ENCODE measurements at regions not wholly inside any gene's neighbourhood (a gene's known extent, or its start where the extent isn't known, plus 50 kb on each side); places are given as distances from the start of the nearest gene placed in this dataset.

GRCh38 chr1:195878478-195878877 is 729.8 kb downstream of the KCNT2 start:
- H3K36me3 Mint-ChIP-seq = no peaks in the 10 kb centered on the region
- intact Hi-C loops (cut with micrococcal nuclease) = no loop called here
- Histone ChIP-seq H3K36me3 (ENCODE audit: control insufficient read depth, insufficient read depth, low read length) (no peaks in the 10 kb centered on the region), H3K27ac (ENCODE audit: low read length) (no peak overlapping the region), H3K9me3 (ENCODE audit: control insufficient read depth, insufficient read depth, low read length) (no peaks in the 10 kb centered on the region), H3K4me3 (ENCODE audit: low read length) (no peak overlapping the region), H3K27me3 (ENCODE audit: control insufficient read depth, insufficient read depth, low read length) (no peaks in the 10 kb centered on the region), H3K4me1 (ENCODE audit: control insufficient read depth, insufficient read depth, low read length) (no peaks in the 10 kb centered on the region)
- no peaks in the 10 kb centered on the region for H3K4me1 Mint-ChIP-seq
- DNase-seq = no peak
- 85% methylated on average over 2 of the region's 2 CpGs for WGBS (ENCODE audit: insufficient coverage)
- no peak overlapping the region for H3K27ac Mint-ChIP-seq
- TF ChIP-seq, protein P1, sequence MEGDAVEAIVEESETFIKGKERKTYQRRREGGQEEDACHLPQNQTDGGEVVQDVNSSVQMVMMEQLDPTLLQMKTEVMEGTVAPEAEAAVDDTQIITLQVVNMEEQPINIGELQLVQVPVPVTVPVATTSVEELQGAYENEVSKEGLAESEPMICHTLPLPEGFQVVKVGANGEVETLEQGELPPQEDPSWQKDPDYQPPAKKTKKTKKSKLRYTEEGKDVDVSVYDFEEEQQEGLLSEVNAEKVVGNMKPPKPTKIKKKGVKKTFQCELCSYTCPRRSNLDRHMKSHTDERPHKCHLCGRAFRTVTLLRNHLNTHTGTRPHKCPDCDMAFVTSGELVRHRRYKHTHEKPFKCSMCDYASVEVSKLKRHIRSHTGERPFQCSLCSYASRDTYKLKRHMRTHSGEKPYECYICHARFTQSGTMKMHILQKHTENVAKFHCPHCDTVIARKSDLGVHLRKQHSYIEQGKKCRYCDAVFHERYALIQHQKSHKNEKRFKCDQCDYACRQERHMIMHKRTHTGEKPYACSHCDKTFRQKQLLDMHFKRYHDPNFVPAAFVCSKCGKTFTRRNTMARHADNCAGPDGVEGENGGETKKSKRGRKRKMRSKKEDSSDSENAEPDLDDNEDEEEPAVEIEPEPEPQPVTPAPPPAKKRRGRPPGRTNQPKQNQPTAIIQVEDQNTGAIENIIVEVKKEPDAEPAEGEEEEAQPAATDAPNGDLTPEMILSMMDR (IDR thresholded peaks at IDR 0.05) = no peak
- H3K4me3 Mint-ChIP-seq = no peak overlapping the region
- H3K27me3 Mint-ChIP-seq (ENCODE audit: low read depth in 2 of 2) = no peaks in the 10 kb centered on the region
- peaks cover 11 to 19% of the 10 kb centered on the region in 2 donors for H3K9me3 Mint-ChIP-seq
- ATAC-seq = no peak

DNA sequence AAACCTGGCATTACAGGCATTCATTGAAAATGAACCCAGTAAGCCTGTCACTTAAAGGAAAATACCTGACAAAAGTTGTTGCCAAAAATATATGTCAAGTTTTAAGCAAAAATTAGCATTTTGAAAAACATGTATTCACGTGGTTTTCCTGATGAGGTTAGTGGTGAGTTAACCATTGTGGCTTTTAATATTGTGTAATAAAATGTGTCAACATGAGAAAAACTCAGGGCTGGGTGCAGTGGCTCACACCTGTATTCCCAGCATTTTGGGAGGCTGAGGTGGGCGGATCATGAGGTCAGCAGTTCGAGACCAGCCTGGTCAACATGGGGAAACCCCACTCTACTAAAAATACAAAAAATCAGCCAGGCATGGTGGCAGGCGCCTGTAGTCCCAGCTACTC is 731.4 kb downstream of the KCNT2 start:
- TF ChIP-seq, protein P1 (IDR thresholded peaks at IDR 0.05) = no peak
- Histone ChIP-seq H3K36me3 (ENCODE audit: control insufficient read depth, insufficient read depth, low read length) (no peaks in the 10 kb centered on the region), H3K4me1 (ENCODE audit: control insufficient read depth, insufficient read depth, low read length) (no peaks in the 10 kb centered on the region), H3K4me3 (ENCODE audit: low read length) (no peak overlapping the region), H3K27me3 (ENCODE audit: control insufficient read depth, insufficient read depth, low read length) (no peaks in the 10 kb centered on the region), H3K9me3 (ENCODE audit: control insufficient read depth, insufficient read depth, low read length) (no peaks in the 10 kb centered on the region), H3K27ac (ENCODE audit: low read length) (no peak overlapping the region)
- WGBS (ENCODE audit: insufficient coverage) = 54% methylated on average over 4 of the region's 4 CpGs
- no peaks in the 10 kb centered on the region for H3K4me1 Mint-ChIP-seq
- ATAC-seq (no peak), DNase-seq (no peak)
- intact Hi-C loops (cut with micrococcal nuclease) = no loop called here
- no peaks in the 10 kb centered on the region for H3K27me3 Mint-ChIP-seq (ENCODE audit: low read depth in 2 of 2)
- H3K4me3 Mint-ChIP-seq = no peak overlapping the region
- H3K27ac Mint-ChIP-seq = no peak overlapping the region
- no peaks in the 10 kb centered on the region for H3K36me3 Mint-ChIP-seq
- peaks cover 18 to 24% of the 10 kb centered on the region in 2 donors for H3K9me3 Mint-ChIP-seq

- Mint-ChIP-seq H3K27me3 (ENCODE audit: low read depth in 2 of 2) (no peaks in the 10 kb centered on the region), H3K27ac (no peak overlapping the region), H3K36me3 (no peaks in the 10 kb centered on the region), H3K4me3 (no peak overlapping the region), H3K9me3 (peaks cover 14 to 24% of the 10 kb centered on the region in 2 donors), H3K4me1 (no peaks in the 10 kb centered on the region)
- DNase-seq = no peak
- ATAC-seq = no peak
- Histone ChIP-seq H3K27me3 (ENCODE audit: control insufficient read depth, insufficient read depth, low read length) (no peaks in the 10 kb centered on the region), H3K4me1 (ENCODE audit: control insufficient read depth, insufficient read depth, low read length) (no peaks in the 10 kb centered on the region), H3K36me3 (ENCODE audit: control insufficient read depth, insufficient read depth, low read length) (no peaks in the 10 kb centered on the region), H3K4me3 (ENCODE audit: low read length) (no peak overlapping the region), H3K9me3 (ENCODE audit: control insufficient read depth, insufficient read depth, low read length) (no peaks in the 10 kb centered on the region), H3K27ac (ENCODE audit: low read length) (no peak overlapping the region)
- TF ChIP-seq, protein P1 (IDR thresholded peaks at IDR 0.05) = no peak
- intact Hi-C loops (cut with micrococcal nuclease) = no loop called here
- WGBS (ENCODE audit: insufficient coverage) = 76% methylated on average over 3 of the region's 3 CpGs
Observed at GRCh38 chr1:195872376-195872775, 735.9 kb downstream of the KCNT2 start.

DNA sequence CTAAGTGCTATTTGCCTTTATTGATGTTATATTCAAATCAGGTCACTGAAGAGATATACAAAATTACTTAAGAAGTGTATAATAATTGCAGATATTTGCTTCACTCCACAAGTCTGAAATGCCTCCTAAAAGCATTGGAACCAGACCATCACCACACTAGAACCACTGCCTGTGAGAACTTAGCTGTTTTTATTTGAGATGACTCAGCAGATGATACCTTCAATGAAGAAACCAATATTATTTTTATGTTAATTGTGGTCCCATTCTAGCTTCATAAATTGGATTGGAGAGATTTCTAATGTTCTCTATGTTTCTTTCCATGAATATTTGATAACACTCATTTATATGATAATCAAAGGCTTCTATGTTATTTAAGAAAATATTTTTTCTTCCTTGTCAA is 740.6 kb downstream of the KCNT2 start:
- no peak for DNase-seq
- H3K9me3 Mint-ChIP-seq = peaks cover 13 to 16% of the 10 kb centered on the region in 2 donors
- intact Hi-C loops (cut with micrococcal nuclease) = no loop called here
- Histone ChIP-seq H3K4me1 (ENCODE audit: control insufficient read depth, insufficient read depth, low read length) (no peaks in the 10 kb centered on the region), H3K27me3 (ENCODE audit: control insufficient read depth, insufficient read depth, low read length) (no peaks in the 10 kb centered on the region), H3K9me3 (ENCODE audit: control insufficient read depth, insufficient read depth, low read length) (no peaks in the 10 kb centered on the region), H3K27ac (ENCODE audit: low read length) (no peak overlapping the region), H3K36me3 (ENCODE audit: control insufficient read depth, insufficient read depth, low read length) (no peaks in the 10 kb centered on the region), H3K4me3 (ENCODE audit: low read length) (no peak overlapping the region)
- no peak for ATAC-seq
- H3K36me3 Mint-ChIP-seq = no peaks in the 10 kb centered on the region
- no peak overlapping the region for H3K27ac Mint-ChIP-seq
- H3K27me3 Mint-ChIP-seq (ENCODE audit: low read depth in 2 of 2) = no peaks in the 10 kb centered on the region
- H3K4me3 Mint-ChIP-seq = no peak overlapping the region
- TF ChIP-seq, protein P1 (IDR thresholded peaks at IDR 0.05) = no peak
- no peaks in the 10 kb centered on the region for H3K4me1 Mint-ChIP-seq

Measured in natural killer cell (primary cell).